HepG2 (cell line): ENCODE measurements at regions not wholly inside any gene's neighbourhood (a gene's known extent, or its start where the extent isn't known, plus 50 kb on each side); places are given as distances from the start of the nearest gene placed in this dataset.

ENCODE experiments used
- ATAC-seq: fragments of 200-7000 bp; cut with Tn5 transposase; 3 replicates; pipeline ENCODE4 v1.9.1; 2020; ENCODE audit warnings: mild to moderate bottlenecking, moderate library complexity
- BruUV-seq: library from RNA; stranded (reverse); fragments of 400-500 nt; replicated peaks from 2 replicates; lab custom pipeline; 2021; lab: Mats Ljungman, UMichigan
- CTCF ChIA-PET: fragments of 300-600 bp; formaldehyde crosslinking; extraction: SDS; loops from one replicate; lab custom pipeline; 2021; ENCODE audit warnings: low total read pairs, inconsistent platforms, low intra/inter-chr PET ratio; lab: Yijun Ruan, JAX
- POLR2A ChIA-PET: fragments of 350-600 bp; sonication (Branson Sonifier 250); formaldehyde crosslinking; loops from one replicate; lab custom pipeline; 2020; ENCODE audit warnings: antibody characterized with exemption, inconsistent platforms; lab: Yijun Ruan, JAX
- DNase-seq: peaks from one replicate; pipeline ENCODE4 v3.0.0-alpha.2; 2015; ENCODE audit warnings: low spot score
- FAIRE-seq: peaks from 3 replicates; lab custom pipeline; 2011; peaks lifted over from hg19 to GRCh38; lab: Jason Lieb, UNC
- H2AFZ ChIP-seq: one replicate; pipeline ENCODE4 v1.6.1; 2011; ENCODE audit warnings: low read length, inconsistent platforms
- H3K27ac ChIP-seq: fragments of 300-600 bp; 3 replicates; pipeline ENCODE4 v1.8.0; 2011; ENCODE audit warnings: mixed run types, mild to moderate bottlenecking, mixed read lengths, low read length, inconsistent platforms; ENCODE audit not compliant: insufficient read depth; ENCODE audit errors: extremely low read length
- H3K27me3 ChIP-seq, 2 experiments: fragments of 200-600 bp in 1 of 2; 2 replicates in 1 of 2; 3 replicates in 1 of 2; pipeline versions ENCODE4 v1.6.0 to v1.8.0; 2011; ENCODE audit warnings: low read length in 2 of 2, mild to moderate bottlenecking in 2 of 2, moderate library complexity in 2 of 2, inconsistent platforms in 1 of 2; ENCODE audit not compliant: insufficient read depth in 2 of 2, control insufficient read depth in 1 of 2
- H3K36me3 ChIP-seq, 2 experiments: fragments of 200-600 bp in 1 of 2; replicated peaks in 1 of 2; 2 replicates in 1 of 2; 3 replicates in 1 of 2; pipeline versions ENCODE4 v1.5.1 to v1.8.0; 2011; ENCODE audit warnings: low read length in 2 of 2, inconsistent platforms in 1 of 2; ENCODE audit not compliant: insufficient read depth in 2 of 2, control insufficient read depth in 1 of 2
- H3K4me1 ChIP-seq: 2 replicates; pipeline ENCODE4 v1.5.1; 2012; ENCODE audit warnings: low read length, inconsistent platforms; ENCODE audit not compliant: insufficient read depth
- H3K4me2 ChIP-seq: 2 replicates; pipeline ENCODE4 v1.6.0; 2011; ENCODE audit warnings: low read depth, low read length, inconsistent platforms
- H3K4me3 ChIP-seq, 3 experiments: fragments of 200-600 bp in 1 of 3; sonication (generic), shearing (Covaris generic) in 1 of 3; replicated peaks in 1 of 3; 2 replicates each; pipeline ENCODE4 v1.5.1; 2011 to 2016; ENCODE audit warnings: low read length in 3 of 3, inconsistent platforms in 2 of 3, low read depth in 2 of 3, mild to moderate bottlenecking in 2 of 3, control low read depth in 1 of 3, mixed read lengths in 1 of 3; ENCODE audit not compliant: insufficient read depth in 1 of 3
- H3K79me2 ChIP-seq: one replicate; pipeline ENCODE4 v1.6.1; 2011; ENCODE audit warnings: low read length, inconsistent platforms; ENCODE audit not compliant: insufficient read depth
- H3K9ac ChIP-seq: 2 replicates; pipeline ENCODE4 v1.6.0; 2011; ENCODE audit warnings: mild to moderate bottlenecking, low read depth, low read length, inconsistent platforms; ENCODE audit not compliant: insufficient read depth
- H3K9me3 ChIP-seq: 2 replicates; pipeline ENCODE4 v1.5.1; 2012; ENCODE audit warnings: mild to moderate bottlenecking, low read length
- H4K20me1 ChIP-seq: 2 replicates; pipeline ENCODE4 v1.6.0; 2011; ENCODE audit warnings: inconsistent platforms, mild to moderate bottlenecking, low read length, moderate library complexity; ENCODE audit not compliant: insufficient read depth
- MIER2 ChIP-seq: IDR thresholded peaks from 2 replicates; pipeline ENCODE4 v1.6.1; 2016; ENCODE audit warnings: missing biosample characterization, missing genetic modification reagents
- SALL2 ChIP-seq: sonication (generic); formaldehyde crosslinking; IDR thresholded peaks from 2 replicates; pipeline ENCODE4 v1.8.1; 2023; ENCODE audit warnings: mild to moderate bottlenecking, missing genetic modification reagents, inconsistent platforms
- WIZ ChIP-seq: sonication (generic); formaldehyde crosslinking; IDR thresholded peaks from 2 replicates; pipeline ENCODE4 v1.5.1; 2020; ENCODE audit warnings: mild to moderate bottlenecking, missing genetic modification reagents
- ZFP90 ChIP-seq: sonication (generic); formaldehyde crosslinking; IDR thresholded peaks from 2 replicates; pipeline ENCODE4 v1.8.0; 2022; ENCODE audit warnings: missing genetic modification reagents, mild to moderate bottlenecking, inconsistent platforms, borderline replicate concordance
- WGBS: methylation state at CpG from one replicate; pipeline ENCODE4 v1.1.6; 2017; ENCODE audit warnings: low lambda C conversion rate; 5-methylcytosine and 5-hydroxymethylcytosine counted together
- in situ Hi-C: cut with HindIII; loops from 2 replicates; pipeline ENCODE4 v1.10.0; 2017; ENCODE audit warnings: low pct_unique_long_range_greater_than_20kb; ENCODE audit not compliant: extremely low pct_ligation_motif_present
- intact Hi-C: fragments of 100-400 bp; cut with micrococcal nuclease; formaldehyde crosslinking; loops from one replicate; pipeline ENCODE4 v1.10.0; 2022; ENCODE audit not compliant: unreplicated experiment
- TF ChIP-seq, protein P1 (sequence below): sonication (generic); formaldehyde crosslinking; IDR thresholded peaks from 2 replicates; pipeline ENCODE4 v1.5.1; 2020; ENCODE audit warnings: mild to moderate bottlenecking, missing genetic modification reagents, moderate library complexity

GRCh38 chr1:73623946-73624345, 574.0 kb downstream of the LRRIQ3 start (continued):
- TF ChIP-seq, protein P1, sequence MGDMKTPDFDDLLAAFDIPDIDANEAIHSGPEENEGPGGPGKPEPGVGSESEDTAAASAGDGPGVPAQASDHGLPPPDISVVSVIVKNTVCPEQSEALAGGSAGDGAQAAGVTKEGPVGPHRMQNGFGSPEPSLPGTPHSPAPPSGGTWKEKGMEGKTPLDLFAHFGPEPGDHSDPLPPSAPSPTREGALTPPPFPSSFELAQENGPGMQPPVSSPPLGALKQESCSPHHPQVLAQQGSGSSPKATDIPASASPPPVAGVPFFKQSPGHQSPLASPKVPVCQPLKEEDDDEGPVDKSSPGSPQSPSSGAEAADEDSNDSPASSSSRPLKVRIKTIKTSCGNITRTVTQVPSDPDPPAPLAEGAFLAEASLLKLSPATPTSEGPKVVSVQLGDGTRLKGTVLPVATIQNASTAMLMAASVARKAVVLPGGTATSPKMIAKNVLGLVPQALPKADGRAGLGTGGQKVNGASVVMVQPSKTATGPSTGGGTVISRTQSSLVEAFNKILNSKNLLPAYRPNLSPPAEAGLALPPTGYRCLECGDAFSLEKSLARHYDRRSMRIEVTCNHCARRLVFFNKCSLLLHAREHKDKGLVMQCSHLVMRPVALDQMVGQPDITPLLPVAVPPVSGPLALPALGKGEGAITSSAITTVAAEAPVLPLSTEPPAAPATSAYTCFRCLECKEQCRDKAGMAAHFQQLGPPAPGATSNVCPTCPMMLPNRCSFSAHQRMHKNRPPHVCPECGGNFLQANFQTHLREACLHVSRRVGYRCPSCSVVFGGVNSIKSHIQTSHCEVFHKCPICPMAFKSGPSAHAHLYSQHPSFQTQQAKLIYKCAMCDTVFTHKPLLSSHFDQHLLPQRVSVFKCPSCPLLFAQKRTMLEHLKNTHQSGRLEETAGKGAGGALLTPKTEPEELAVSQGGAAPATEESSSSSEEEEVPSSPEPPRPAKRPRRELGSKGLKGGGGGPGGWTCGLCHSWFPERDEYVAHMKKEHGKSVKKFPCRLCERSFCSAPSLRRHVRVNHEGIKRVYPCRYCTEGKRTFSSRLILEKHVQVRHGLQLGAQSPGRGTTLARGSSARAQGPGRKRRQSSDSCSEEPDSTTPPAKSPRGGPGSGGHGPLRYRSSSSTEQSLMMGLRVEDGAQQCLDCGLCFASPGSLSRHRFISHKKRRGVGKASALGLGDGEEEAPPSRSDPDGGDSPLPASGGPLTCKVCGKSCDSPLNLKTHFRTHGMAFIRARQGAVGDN (CRISPR knock-in tag): no peak
- TF ChIP-seq, all 625 proteins: peak for 0

DNA sequence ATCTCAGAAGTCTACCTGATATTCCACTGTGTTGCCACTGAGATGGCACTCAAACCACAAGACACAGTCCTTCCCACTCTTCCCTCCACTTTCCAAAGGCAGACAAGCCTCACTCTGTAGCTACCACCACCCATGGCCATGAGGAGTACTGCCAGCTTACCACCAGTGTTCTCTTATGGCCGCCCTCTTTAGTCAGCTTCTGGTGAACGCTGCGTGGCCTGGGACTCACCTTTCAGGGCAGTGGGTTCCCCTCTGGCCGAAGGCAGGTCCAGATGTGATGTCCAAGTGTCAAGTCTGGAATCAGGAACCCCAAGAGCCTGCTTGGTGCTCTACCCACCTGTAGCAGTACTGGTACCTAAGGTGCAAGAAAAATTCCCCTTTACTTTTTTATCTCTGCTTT, 580.8 kb downstream of the LRRIQ3 start:
- TF ChIP-seq SALL2 (no peak), WIZ (CRISPR knock-in tag) (no peak), MIER2 (CRISPR knock-in tag) (no peak), ZFP90 (CRISPR knock-in tag) (no peak)
- in situ Hi-C loops (no loop called here), intact Hi-C loops (no loop called here)
- no peak overlapping the region for H3K27ac ChIP-seq
- no peak overlapping the region for H3K4me3 ChIP-seq
- H2AFZ ChIP-seq: no peak overlapping the region
- H3K27me3 ChIP-seq: no peaks in the 10 kb centered on the region
- H3K9ac ChIP-seq: no peak overlapping the region
- ATAC-seq (no peak), DNase-seq (no peak), FAIRE-seq (no peak)
- H4K20me1 ChIP-seq: no peaks in the 10 kb centered on the region
- H3K79me2 ChIP-seq: no peaks in the 10 kb centered on the region
- POLR2A ChIA-PET: no interaction called here
- no peak overlapping the region for H3K4me2 ChIP-seq
- WGBS: 0% methylated on average over 3 of the region's 4 CpGs
- no peaks in the 10 kb centered on the region for H3K4me1 ChIP-seq
- H3K9me3 ChIP-seq: peaks cover 82% of the 10 kb centered on the region
- CTCF ChIA-PET: no interaction called here
- BruUV-seq: no TSS peak
- H3K36me3 ChIP-seq: no peaks in the 10 kb centered on the region
